K562 (cell line): ENCODE measurements at regions not wholly inside any gene's neighbourhood (a gene's known extent, or its start where the extent isn't known, plus 50 kb on each side); places are given as distances from the start of the nearest gene placed in this dataset.

ENCODE experiments used
- ATAC-seq: fragments of 200-7000 bp; cut with Tn5 transposase; 3 replicates; pipeline ENCODE4 v1.9.1; 2020; ENCODE audit warnings: moderate library complexity
- BruUV-seq: library from RNA; stranded (reverse); fragments of 400-500 nt; replicated peaks from 2 replicates; lab custom pipeline; 2021; lab: Mats Ljungman, UMichigan
- CTCF ChIA-PET: fragments of 300-600 bp; formaldehyde crosslinking; extraction: SDS; loops from one replicate; lab custom pipeline; 2021; ENCODE audit warnings: low intra/inter-chr PET ratio; lab: Yijun Ruan, JAX
- POLR2A ChIA-PET: fragments of 300-600, 350-650 bp; sonication (Branson Sonifier 250); formaldehyde crosslinking; extraction: SDS; loops from one replicate; lab custom pipeline; 2021; ENCODE audit warnings: antibody characterized with exemption, inconsistent platforms; lab: Yijun Ruan, JAX
- DNase-seq, 4 experiments: peaks; one replicate each; pipeline versions ENCODE4 v3.0.0 to v3.0.0-alpha.2; 2011 to 2018; ENCODE audit warnings: low spot score in 3 of 4, mixed read lengths in 3 of 4; ENCODE audit errors: extremely low read depth in 1 of 4
- FAIRE-seq: peaks from 2 replicates; lab custom pipeline; 2011; peaks lifted over from hg19 to GRCh38; lab: Jason Lieb, UNC
- H2AFZ ChIP-seq: 2 replicates; pipeline ENCODE4 v1.6.0; 2011; ENCODE audit warnings: low read depth, low read length, control low read depth, inconsistent platforms
- H3K27ac ChIP-seq: fragments of 200-600 bp; 3 replicates; pipeline ENCODE4 v1.8.0; 2011; ENCODE audit warnings: low read depth, mild to moderate bottlenecking, control low read depth, inconsistent platforms, low read length, moderate library complexity, mixed read lengths; ENCODE audit errors: extremely low read depth
- H3K27me3 ChIP-seq, 2 experiments: fragments of 300-600 bp in 1 of 2; 2 replicates in 1 of 2; 3 replicates in 1 of 2; pipeline versions ENCODE4 v1.6.0 to v1.8.0; 2011; ENCODE audit warnings: inconsistent platforms in 2 of 2, low read length in 2 of 2, mild to moderate bottlenecking in 1 of 2, mixed read lengths in 1 of 2, moderate library complexity in 1 of 2; ENCODE audit not compliant: control insufficient read depth in 2 of 2, insufficient read depth in 2 of 2
- H3K36me3 ChIP-seq: fragments of 300-600 bp; 3 replicates; pipeline ENCODE4 v1.8.0; 2011; ENCODE audit warnings: mild to moderate bottlenecking, low read length, inconsistent platforms; ENCODE audit not compliant: control insufficient read depth, insufficient read depth
- H3K4me1 ChIP-seq, 2 experiments: fragments of 200-600 bp in 1 of 2; replicated peaks in 1 of 2; 2 replicates in 1 of 2; 3 replicates in 1 of 2; pipeline versions ENCODE4 v1.5.1 to v1.8.0; 2011; ENCODE audit warnings: inconsistent platforms in 2 of 2, low read length in 2 of 2, mild to moderate bottlenecking in 1 of 2, mixed read lengths in 1 of 2, moderate library complexity in 1 of 2; ENCODE audit not compliant: control insufficient read depth in 2 of 2, insufficient read depth in 2 of 2
- H3K4me2 ChIP-seq: 2 replicates; pipeline ENCODE4 v1.6.1; 2011; ENCODE audit warnings: low read length, control low read depth, inconsistent platforms, mixed read lengths; ENCODE audit not compliant: insufficient read depth
- H3K4me3 ChIP-seq: fragments of 200-600 bp; sonication (generic), shearing (Covaris generic); 2 replicates; pipeline ENCODE4 v1.5.1; 2016; ENCODE audit warnings: control low read depth, inconsistent platforms
- H3K79me2 ChIP-seq: fragments of 200-600 bp; 3 replicates; pipeline ENCODE4 v1.8.0; 2011; ENCODE audit warnings: low read length, inconsistent platforms; ENCODE audit not compliant: control insufficient read depth, insufficient read depth
- H3K9ac ChIP-seq, 2 experiments: 2 replicates each; pipeline versions ENCODE4 v1.6.0 to v1.6.1; 2011; ENCODE audit warnings: low read depth in 2 of 2, low read length in 2 of 2, control low read depth in 1 of 2, inconsistent platforms in 1 of 2, mild to moderate bottlenecking in 1 of 2, mixed read lengths in 1 of 2; ENCODE audit not compliant: insufficient read depth in 1 of 2
- H3K9me1 ChIP-seq: one replicate; pipeline ENCODE4 v1.6.0; 2011; ENCODE audit warnings: inconsistent platforms, mild to moderate bottlenecking, low read length, moderate library complexity; ENCODE audit not compliant: control insufficient read depth, insufficient read depth
- H3K9me3 ChIP-seq: replicated peaks from 2 replicates; pipeline ENCODE4 v1.5.1; 2011; ENCODE audit warnings: low read depth, low read length, inconsistent platforms; ENCODE audit not compliant: control insufficient read depth, insufficient read depth
- H4K20me1 ChIP-seq: replicated peaks from 2 replicates; pipeline ENCODE4 v1.6.1; 2011; ENCODE audit warnings: low read length, inconsistent platforms, mixed read lengths; ENCODE audit not compliant: control insufficient read depth, insufficient read depth
- CHCHD3 ChIP-seq: fragments of 250-450 bp; sonication (Bioruptor Pico); IDR thresholded peaks from 2 replicates; pipeline ENCODE4 v2.1.2; 2022; ENCODE audit warnings: mild to moderate bottlenecking
- CREM ChIP-seq: IDR thresholded peaks from 2 replicates; pipeline ENCODE4 v1.6.1; 2014; ENCODE audit warnings: antibody characterized with exemption, low read depth
- FOSL1 ChIP-seq: fragments of 200-800 bp; sonication (Bioruptor generic); conservative IDR thresholded peaks from 2 replicates; pipeline ENCODE4 v1.6.1; 2016; ENCODE audit warnings: missing genetic modification characterization, missing compliant biosample characterization
- HINFP ChIP-seq: fragments of 450-650 bp; conservative IDR thresholded peaks from 2 replicates; pipeline ENCODE4 v1.6.1; 2016; ENCODE audit warnings: missing genetic modification characterization, low read depth, mild to moderate bottlenecking, control low read depth, missing compliant biosample characterization
- JUN ChIP-seq, 2 experiments: sonication (generic) in 1 of 2; formaldehyde crosslinking in 1 of 2; IDR thresholded peaks; 2 replicates each; pipeline versions ENCODE4 v1.6.1 to v1.8.0; 2012 to 2022; ENCODE audit warnings: borderline replicate concordance in 2 of 2, mild to moderate bottlenecking in 2 of 2, improper control_type of control experiment in 1 of 2, low read depth in 1 of 2, low read length in 1 of 2, missing genetic modification reagents in 1 of 2
- KDM5B ChIP-seq: fragments of 200-600 bp; sonication (generic); IDR thresholded peaks from 2 replicates; pipeline ENCODE4 v1.6.1; 2012; ENCODE audit warnings: low read depth, mild to moderate bottlenecking, moderate library complexity, low read length, control low read depth, inconsistent platforms; ENCODE audit not compliant: insufficient replicate concordance
- MBD2 ChIP-seq: sonication (generic); IDR thresholded peaks from 2 replicates; pipeline ENCODE4 v1.6.1; 2016; ENCODE audit warnings: low read depth, borderline replicate concordance
- PCBP1 ChIP-seq: fragments of 200-400 bp; formaldehyde crosslinking; IDR thresholded peaks from 2 replicates; pipeline ENCODE4 v1.6.1; 2018; ENCODE audit warnings: mild to moderate bottlenecking, low read depth, low read length; ENCODE audit not compliant: poor library complexity, severe bottlenecking
- PKNOX1 ChIP-seq: fragments of 450-650 bp; IDR thresholded peaks from 2 replicates; pipeline ENCODE4 v1.6.1; 2016
- POLR3A ChIP-seq: IDR thresholded peaks from 2 replicates; pipeline ENCODE4 v1.6.1; 2011; ENCODE audit warnings: borderline replicate concordance, mild to moderate bottlenecking, moderate library complexity; ENCODE audit not compliant: insufficient read length, insufficient read depth; ENCODE audit errors: extremely low read depth
- ZNF263 ChIP-seq: sonication (generic); formaldehyde crosslinking; IDR thresholded peaks from 2 replicates; pipeline ENCODE4 v1.8.0; 2022; ENCODE audit warnings: mild to moderate bottlenecking, missing genetic modification reagents, borderline replicate concordance
- ZNF324 ChIP-seq: fragments of 250-450 bp; sonication (Bioruptor Pico); IDR thresholded peaks from 2 replicates; pipeline ENCODE4 v1.4.0; 2020; ENCODE audit warnings: mild to moderate bottlenecking
- ZNF699 ChIP-seq: fragments of 250-450 bp; sonication (Bioruptor Pico); IDR thresholded peaks from 2 replicates; pipeline ENCODE4 v1.8.0; 2021; ENCODE audit warnings: mild to moderate bottlenecking, moderate library complexity; ENCODE audit not compliant: insufficient replicate concordance
- WGBS: fragments of 100-300 bp; shearing (Covaris generic); methylation state at CpG from one replicate; pipeline ENCODE4 v1.1.6; 2016; ENCODE audit warnings: low coverage, mixed read lengths; ENCODE audit not compliant: insufficient coverage; ENCODE audit errors: missing lambda C conversion rate; 5-methylcytosine and 5-hydroxymethylcytosine counted together
- in situ Hi-C: fragments of 300-500 bp; cut with MboI; formaldehyde crosslinking; loops from 4 replicates; pipeline ENCODE4 v1.15.0; 2018; ENCODE audit warnings: inconsistent platforms, mixed read lengths
- intact Hi-C: fragments of 100-400 bp; cut with micrococcal nuclease; formaldehyde crosslinking; loops from 2 replicates; pipeline ENCODE4 v1.14.2; 2022
- TF ChIP-seq, protein P1 (sequence below): fragments of 450-650 bp; formaldehyde crosslinking; IDR thresholded peaks from 2 replicates; pipeline ENCODE4 v1.4.0; 2020; ENCODE audit warnings: mild to moderate bottlenecking, mixed read lengths

DNA sequence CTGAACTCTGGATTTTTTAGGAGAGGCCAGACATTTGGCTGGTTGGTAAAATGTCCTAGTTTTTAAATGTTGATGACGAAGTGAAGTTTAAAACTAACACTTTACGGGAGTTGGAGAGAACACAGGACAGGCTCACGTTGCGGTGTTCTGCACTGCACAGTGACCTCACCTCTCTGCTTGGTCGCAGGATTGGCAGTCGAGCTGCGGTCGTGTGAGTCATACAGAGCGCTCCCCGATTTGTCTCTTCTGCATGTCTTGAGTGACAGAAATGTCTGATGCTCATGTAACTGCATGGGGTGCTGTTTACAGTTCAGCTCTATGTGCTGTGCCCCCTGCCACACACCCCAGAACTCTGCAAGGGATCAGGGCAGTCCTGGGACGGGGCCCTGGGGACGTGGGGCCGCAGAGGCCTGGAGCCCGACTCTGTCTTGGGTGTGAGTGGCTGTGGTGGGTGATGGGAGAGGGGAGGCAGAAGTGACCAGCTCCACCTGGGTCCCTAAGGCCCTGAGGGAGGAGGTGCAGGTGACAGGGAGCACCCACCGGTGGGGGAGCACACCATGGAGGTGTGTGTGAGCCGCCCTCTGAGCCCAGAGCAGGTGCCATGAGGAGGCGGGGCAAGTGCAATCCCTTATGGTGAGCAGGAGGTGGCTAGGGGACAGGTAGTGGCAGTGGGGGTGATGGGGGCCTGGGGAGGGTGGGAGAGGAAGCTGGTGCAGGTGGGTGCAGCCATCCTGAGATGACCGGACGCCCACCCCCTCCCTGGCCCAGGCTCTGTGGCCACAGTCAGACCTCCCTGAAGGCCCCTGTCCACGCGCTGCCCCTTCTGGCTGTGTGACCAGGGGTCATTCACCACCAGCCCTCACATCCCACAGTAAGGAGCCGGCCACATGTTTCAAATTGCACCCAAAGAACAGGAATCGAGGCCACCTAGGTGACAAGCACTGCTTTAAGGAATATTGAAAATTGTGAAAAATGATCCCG lies 77.9 kb upstream of the ADRA2C start:
- Histone ChIP-seq H3K27me3 (peaks cover 48 to 72% of the 10 kb centered on the region in 2 experiments; a peak in 4 of 5 replicates), H3K4me3 (no peak overlapping the region), H4K20me1 (0 out of 2 replicates have a peak, but pooled peaks cover 10% of the 10 kb centered on the region), H2AFZ (no peak overlapping the region), H3K4me1 (peaks cover 0 to 4% of the 10 kb centered on the region in 2 experiments; a peak in 1 of 5 replicates), H3K36me3 (no peaks in the 10 kb centered on the region), H3K27ac (no peak overlapping the region), H3K4me2 (no peak overlapping the region), H3K79me2 (no peaks in the 10 kb centered on the region), H3K9me3 (no peaks in the 10 kb centered on the region), H3K9ac (no peak overlapping the region), H3K9me1 (peaks cover 5% of the 10 kb centered on the region)
- ATAC-seq = peak; percentile 65
- intact Hi-C loops (no loop called here), in situ Hi-C loops (no loop called here)
- CTCF ChIA-PET = no interaction called here
- DNase-seq = peak in 1 of 4 experiments; percentile 9
- POLR2A ChIA-PET = interaction anchor here (0.7 kb wide), 1 partner anchor 35 kb away, joined by 3 read pairs; no protein-coding TSS in a partner anchor
- BruUV-seq = no TSS peak
- no peak for FAIRE-seq
- WGBS = under 1% methylated on average over 17 of the region's 24 CpGs
- TF ChIP-seq MBD2 (no peak), CHCHD3 (no peak), FOSL1 (tag) (0 out of 2 replicates have a peak, but pooled peaks have one; percentile 21), KDM5B (no peak), POLR3A (no peak), ZNF263 (CRISPR knock-in tag) (peak; percentile 47; the same call in 1 of the 2 replicates), HINFP (no peak), PCBP1 (no peak), PKNOX1 (peak; percentile 46), ZNF324 (no peak), CREM (0 out of 2 replicates have a peak, but pooled peaks have one; percentile 18), JUN (IDR thresholded peaks at IDR 0.05; ENCODE audit: borderline replicate concordance, low read depth, low read length) (0 out of 2 replicates have a peak, but pooled peaks have one; percentile 17), JUN (CRISPR knock-in tag; IDR thresholded peaks at IDR 0.05; ENCODE audit: borderline replicate concordance) (no peak), ZNF699 (CRISPR knock-in tag) (no peak)
- TF ChIP-seq, protein P1, sequence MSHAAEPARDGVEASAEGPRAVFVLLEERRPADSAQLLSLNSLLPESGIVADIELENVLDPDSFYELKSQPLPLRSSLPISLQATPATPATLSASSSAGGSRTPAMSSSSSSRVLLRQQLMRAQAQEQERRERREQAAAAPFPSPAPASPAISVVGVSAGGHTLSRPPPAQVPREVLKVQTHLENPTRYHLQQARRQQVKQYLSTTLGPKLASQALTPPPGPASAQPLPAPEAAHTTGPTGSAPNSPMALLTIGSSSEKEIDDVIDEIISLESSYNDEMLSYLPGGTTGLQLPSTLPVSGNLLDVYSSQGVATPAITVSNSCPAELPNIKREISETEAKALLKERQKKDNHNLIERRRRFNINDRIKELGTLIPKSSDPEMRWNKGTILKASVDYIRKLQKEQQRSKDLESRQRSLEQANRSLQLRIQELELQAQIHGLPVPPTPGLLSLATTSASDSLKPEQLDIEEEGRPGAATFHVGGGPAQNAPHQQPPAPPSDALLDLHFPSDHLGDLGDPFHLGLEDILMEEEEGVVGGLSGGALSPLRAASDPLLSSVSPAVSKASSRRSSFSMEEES (CRISPR knock-in tag) = no peak
